HL-60 (cell line): ENCODE measurements at regions not wholly inside any gene's neighbourhood (a gene's known extent, or its start where the extent isn't known, plus 50 kb on each side); places are given as distances from the start of the nearest gene placed in this dataset.

Experiments
- DNase-seq, 2 experiments: peaks; one replicate each; pipeline ENCODE4 v3.0.0-alpha.2; 2010 to 2020; ENCODE audit warnings: low read depth in 1 of 2, low spot score in 1 of 2
- H3K27ac ChIP-seq: fragments of 250-450 bp; sonication (Bioruptor Pico); replicated peaks from 2 replicates; pipeline ENCODE4 v1.5.1; 2020; ENCODE audit warnings: mild to moderate bottlenecking, moderate library complexity
- H3K27me3 ChIP-seq: fragments of 250-450 bp; sonication (Bioruptor Pico); 2 replicates; pipeline ENCODE4 v1.5.1; 2021; ENCODE audit warnings: mild to moderate bottlenecking, moderate library complexity; ENCODE audit not compliant: insufficient read depth, poor library complexity, severe bottlenecking
- H3K4me3 ChIP-seq: replicated peaks from 2 replicates; pipeline ENCODE4 v1.5.1; 2011; ENCODE audit warnings: mild to moderate bottlenecking, control low read depth, low read length; ENCODE audit not compliant: insufficient read depth
- GABPA ChIP-seq: IDR thresholded peaks from 2 replicates; pipeline ENCODE4 v1.6.1; 2012; ENCODE audit warnings: low read depth
- POLR2AphosphoS5 ChIP-seq: IDR thresholded peaks from 2 replicates; pipeline ENCODE4 v1.6.1; 2012; ENCODE audit warnings: low read depth
- SPI1 ChIP-seq: IDR thresholded peaks from 2 replicates; pipeline ENCODE4 v1.6.1; 2012; ENCODE audit warnings: low read depth, mild to moderate bottlenecking, borderline replicate concordance
- TF ChIP-seq, protein P1 (sequence below): IDR thresholded peaks from 2 replicates; pipeline ENCODE4 v1.6.1; 2012; ENCODE audit warnings: low read depth; ENCODE audit not compliant: insufficient replicate concordance
- TF ChIP-seq, protein P2 (sequence below): IDR thresholded peaks from one replicate; pipeline ENCODE4 v1.5.1; 2011; ENCODE audit warnings: low read length, control low read depth, inconsistent platforms; ENCODE audit not compliant: insufficient read depth

- H3K27ac ChIP-seq = no peak overlapping the region
- DNase-seq = no peak
- TF ChIP-seq SPI1 (no peak), POLR2AphosphoS5 (no peak), GABPA (no peak)
- TF ChIP-seq, protein P1, sequence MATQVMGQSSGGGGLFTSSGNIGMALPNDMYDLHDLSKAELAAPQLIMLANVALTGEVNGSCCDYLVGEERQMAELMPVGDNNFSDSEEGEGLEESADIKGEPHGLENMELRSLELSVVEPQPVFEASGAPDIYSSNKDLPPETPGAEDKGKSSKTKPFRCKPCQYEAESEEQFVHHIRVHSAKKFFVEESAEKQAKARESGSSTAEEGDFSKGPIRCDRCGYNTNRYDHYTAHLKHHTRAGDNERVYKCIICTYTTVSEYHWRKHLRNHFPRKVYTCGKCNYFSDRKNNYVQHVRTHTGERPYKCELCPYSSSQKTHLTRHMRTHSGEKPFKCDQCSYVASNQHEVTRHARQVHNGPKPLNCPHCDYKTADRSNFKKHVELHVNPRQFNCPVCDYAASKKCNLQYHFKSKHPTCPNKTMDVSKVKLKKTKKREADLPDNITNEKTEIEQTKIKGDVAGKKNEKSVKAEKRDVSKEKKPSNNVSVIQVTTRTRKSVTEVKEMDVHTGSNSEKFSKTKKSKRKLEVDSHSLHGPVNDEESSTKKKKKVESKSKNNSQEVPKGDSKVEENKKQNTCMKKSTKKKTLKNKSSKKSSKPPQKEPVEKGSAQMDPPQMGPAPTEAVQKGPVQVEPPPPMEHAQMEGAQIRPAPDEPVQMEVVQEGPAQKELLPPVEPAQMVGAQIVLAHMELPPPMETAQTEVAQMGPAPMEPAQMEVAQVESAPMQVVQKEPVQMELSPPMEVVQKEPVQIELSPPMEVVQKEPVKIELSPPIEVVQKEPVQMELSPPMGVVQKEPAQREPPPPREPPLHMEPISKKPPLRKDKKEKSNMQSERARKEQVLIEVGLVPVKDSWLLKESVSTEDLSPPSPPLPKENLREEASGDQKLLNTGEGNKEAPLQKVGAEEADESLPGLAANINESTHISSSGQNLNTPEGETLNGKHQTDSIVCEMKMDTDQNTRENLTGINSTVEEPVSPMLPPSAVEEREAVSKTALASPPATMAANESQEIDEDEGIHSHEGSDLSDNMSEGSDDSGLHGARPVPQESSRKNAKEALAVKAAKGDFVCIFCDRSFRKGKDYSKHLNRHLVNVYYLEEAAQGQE = no peak
- TF ChIP-seq, protein P2, sequence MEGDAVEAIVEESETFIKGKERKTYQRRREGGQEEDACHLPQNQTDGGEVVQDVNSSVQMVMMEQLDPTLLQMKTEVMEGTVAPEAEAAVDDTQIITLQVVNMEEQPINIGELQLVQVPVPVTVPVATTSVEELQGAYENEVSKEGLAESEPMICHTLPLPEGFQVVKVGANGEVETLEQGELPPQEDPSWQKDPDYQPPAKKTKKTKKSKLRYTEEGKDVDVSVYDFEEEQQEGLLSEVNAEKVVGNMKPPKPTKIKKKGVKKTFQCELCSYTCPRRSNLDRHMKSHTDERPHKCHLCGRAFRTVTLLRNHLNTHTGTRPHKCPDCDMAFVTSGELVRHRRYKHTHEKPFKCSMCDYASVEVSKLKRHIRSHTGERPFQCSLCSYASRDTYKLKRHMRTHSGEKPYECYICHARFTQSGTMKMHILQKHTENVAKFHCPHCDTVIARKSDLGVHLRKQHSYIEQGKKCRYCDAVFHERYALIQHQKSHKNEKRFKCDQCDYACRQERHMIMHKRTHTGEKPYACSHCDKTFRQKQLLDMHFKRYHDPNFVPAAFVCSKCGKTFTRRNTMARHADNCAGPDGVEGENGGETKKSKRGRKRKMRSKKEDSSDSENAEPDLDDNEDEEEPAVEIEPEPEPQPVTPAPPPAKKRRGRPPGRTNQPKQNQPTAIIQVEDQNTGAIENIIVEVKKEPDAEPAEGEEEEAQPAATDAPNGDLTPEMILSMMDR = no peak
- no peaks in the 10 kb centered on the region for H3K27me3 ChIP-seq
- no peak overlapping the region for H3K4me3 ChIP-seq
Measured at GRCh38 chr11:86187027-86187426, 57.5 kb upstream of the EED start.

DNA sequence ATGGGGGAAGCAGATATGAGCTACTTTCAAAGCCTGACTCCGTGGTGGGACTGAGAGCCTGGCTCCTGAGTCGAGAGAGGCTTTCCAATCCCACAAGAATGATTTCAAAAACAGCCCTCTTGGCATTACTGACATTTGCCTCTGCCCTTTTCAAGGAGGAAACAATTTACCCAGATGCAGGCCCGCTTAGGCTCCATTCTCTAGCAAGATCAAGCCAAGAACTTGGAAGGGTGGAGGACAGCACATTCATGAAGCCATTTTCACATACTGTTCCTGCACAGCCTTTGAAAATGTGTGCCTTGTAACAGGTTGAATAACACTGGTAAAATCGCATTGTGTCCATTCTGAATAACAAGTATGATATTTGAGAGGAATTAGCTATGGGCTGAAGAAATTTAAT, 58.2 kb upstream of the EED start:
- H3K27me3 ChIP-seq = no peaks in the 10 kb centered on the region
- no peak overlapping the region for H3K27ac ChIP-seq
- no peak overlapping the region for H3K4me3 ChIP-seq
- TF ChIP-seq GABPA (no peak), POLR2AphosphoS5 (no peak), SPI1 (no peak)
- TF ChIP-seq, protein P2 = no peak
- TF ChIP-seq, protein P1 = no peak
- no peak for DNase-seq

- DNase-seq = no peak
- no peak overlapping the region for H3K4me3 ChIP-seq
- H3K27me3 ChIP-seq = no peaks in the 10 kb centered on the region
- TF ChIP-seq GABPA = no peak
- no peak overlapping the region for H3K27ac ChIP-seq
Measured at GRCh38 chr11:86185381-86185750, 59.2 kb upstream of the EED start.

DNA sequence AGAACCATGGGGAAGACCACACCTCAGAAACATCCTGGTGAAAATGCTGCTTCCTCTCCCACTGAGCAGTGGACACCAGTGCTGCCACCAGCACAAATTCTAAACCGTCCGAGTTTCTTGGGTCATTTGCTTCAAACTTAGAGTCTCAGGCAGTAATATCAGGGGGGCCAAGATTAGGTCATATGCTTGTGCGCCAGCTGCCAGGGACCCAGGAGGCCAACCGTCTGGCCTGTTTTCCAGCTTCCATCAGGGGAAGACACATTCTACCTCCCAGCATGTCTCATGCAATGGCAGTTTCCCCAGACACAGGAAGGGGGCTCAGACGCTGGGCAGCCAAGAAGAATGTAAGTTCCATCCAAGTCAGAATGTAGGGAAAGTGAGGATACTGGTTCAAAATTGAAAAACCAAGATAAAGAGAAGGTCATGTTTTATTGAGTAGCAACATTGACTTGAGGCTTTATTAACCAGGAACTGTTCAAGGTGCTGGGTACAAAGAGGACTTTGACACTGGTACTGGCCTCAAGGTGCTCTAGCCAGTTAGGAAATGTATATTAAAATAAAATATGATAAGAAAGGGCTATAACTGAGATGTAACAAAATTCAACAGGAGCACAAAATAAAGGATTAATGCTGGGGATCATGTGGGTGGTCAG, 59.7 kb upstream of the EED start:
- H3K27me3 ChIP-seq = no peaks in the 10 kb centered on the region
- TF ChIP-seq, protein P1 = no peak
- TF ChIP-seq GABPA (no peak), POLR2AphosphoS5 (no peak), SPI1 (no peak)
- TF ChIP-seq, protein P2 = no peak
- DNase-seq = no peak
- no peak overlapping the region for H3K4me3 ChIP-seq
- no peak overlapping the region for H3K27ac ChIP-seq
